ENCODE measurements at regions not wholly inside any gene's neighbourhood (a gene's known extent, or its start where the extent isn't known, plus 50 kb on each side); places are given as distances from the start of the nearest gene placed in this dataset.
"Not testable (repeated sequence)": the region's sequence is repeated elsewhere in the genome, so short reads cannot be mapped to it uniquely, and the experiment has no call there.

GRCh38 chr18:67455890-67456501 is 60.5 kb downstream of the DSEL start:
- intact Hi-C loops (cut with micrococcal nuclease): no loop called here

- intact Hi-C loops (cut with micrococcal nuclease): no loop called here
Measured at GRCh38 chr18:67453901-67454300, 62.6 kb downstream of the DSEL start.

- intact Hi-C loops (cut with micrococcal nuclease): no loop called here
Measured at GRCh38 chr18:67451960-67452359, 64.6 kb downstream of the DSEL start.

GRCh38 chr18:67451101-67451500 is 65.4 kb downstream of the DSEL start:
- intact Hi-C loops (cut with micrococcal nuclease): not testable (repeated sequence)

- intact Hi-C loops (cut with micrococcal nuclease): no loop called here
Measured at GRCh38 chr18:67433971-67434370, 82.5 kb downstream of the DSEL start.

- intact Hi-C loops (cut with micrococcal nuclease): no loop called here
Measured at GRCh38 chr18:67432806-67433205, 83.7 kb downstream of the DSEL start.

- intact Hi-C loops (cut with micrococcal nuclease): no loop called here
Measured at GRCh38 chr18:67428805-67429204, 87.7 kb downstream of the DSEL start.

GRCh38 chr18:67428158-67428557 is 88.4 kb downstream of the DSEL start:
- intact Hi-C loops (cut with micrococcal nuclease): no loop called here

- intact Hi-C loops (cut with micrococcal nuclease): no loop called here
Measured at GRCh38 chr18:67426486-67426885, 90.0 kb downstream of the DSEL start.

GRCh38 chr18:67425672-67426071 is 90.8 kb downstream of the DSEL start:
- intact Hi-C loops (cut with micrococcal nuclease): no loop called here

GRCh38 chr18:67421651-67422050 is 94.9 kb downstream of the DSEL start:
- intact Hi-C loops (cut with micrococcal nuclease): no loop called here

GRCh38 chr18:67417864-67418523 is 98.5 kb downstream of the DSEL start:
- intact Hi-C loops (cut with micrococcal nuclease): loop anchor here (1.0 kb wide), 1 partner anchor 99 kb away; no protein-coding TSS in a partner anchor

GRCh38 chr18:67411116-67411515 is 105.4 kb downstream of the DSEL start:
- intact Hi-C loops (cut with micrococcal nuclease): no loop called here

GRCh38 chr18:67410075-67411070 is 106.1 kb downstream of the DSEL start:
- intact Hi-C loops (cut with micrococcal nuclease): no loop called here

GRCh38 chr18:67408240-67408639 is 108.3 kb downstream of the DSEL start:
- intact Hi-C loops (cut with micrococcal nuclease): no loop called here

GRCh38 chr18:67406714-67407113 is 109.8 kb downstream of the DSEL start:
- intact Hi-C loops (cut with micrococcal nuclease): no loop called here

- intact Hi-C loops (cut with micrococcal nuclease): no loop called here
Measured at GRCh38 chr18:67402543-67402942, 114.0 kb downstream of the DSEL start.

- intact Hi-C loops (cut with micrococcal nuclease): no loop called here
Measured at GRCh38 chr18:67400502-67401117, 115.9 kb downstream of the DSEL start.

- intact Hi-C loops (cut with micrococcal nuclease): no loop called here
Measured at GRCh38 chr18:67386032-67386431, 130.5 kb downstream of the DSEL start.

- intact Hi-C loops (cut with micrococcal nuclease): no loop called here
Measured at GRCh38 chr18:67385455-67385854, 131.1 kb downstream of the DSEL start.

- intact Hi-C loops (cut with micrococcal nuclease): not testable (repeated sequence)
Measured at GRCh38 chr18:67384057-67384456, 132.5 kb downstream of the DSEL start.
